GM21528 (cell line): ENCODE measurements at regions not wholly inside any gene's neighbourhood (a gene's known extent, or its start where the extent isn't known, plus 50 kb on each side); places are given as distances from the start of the nearest gene placed in this dataset.

Source experiments
- ATAC-seq: cut with Tn5 transposase; IDR thresholded peaks from one replicate; pipeline ENCODE4 v1.9.1; 2021; ENCODE audit warnings: mild to moderate bottlenecking, moderate library complexity; ENCODE audit not compliant: unreplicated experiment, low FRiP score

GRCh38 chr3:147575391-147575790, 166.2 kb downstream of the ZIC1 start:
- no peak for ATAC-seq

- ATAC-seq: no peak
These were observed 173.5 kb downstream of the ZIC1 start for GRCh38 chr3:147582642-147583041.

- ATAC-seq: no peak
These were observed 179.9 kb downstream of the ZIC1 start for GRCh38 chr3:147589016-147589415.

GRCh38 chr3:147604136-147604535, 195.0 kb downstream of the ZIC1 start:
- no peak for ATAC-seq

GRCh38 chr3:147613725-147614124, 204.6 kb downstream of the ZIC1 start:
- no peak for ATAC-seq

- no peak for ATAC-seq
These were observed 205.0 kb downstream of the ZIC1 start for GRCh38 chr3:147614210-147614609.

GRCh38 chr3:147615035-147615434, 205.9 kb downstream of the ZIC1 start:
- ATAC-seq: no peak

- ATAC-seq: no peak
These were observed 207.9 kb downstream of the ZIC1 start for GRCh38 chr3:147616998-147617619.

- ATAC-seq: no peak
These were observed 209.5 kb downstream of the ZIC1 start for GRCh38 chr3:147618691-147619090.

- no peak for ATAC-seq
These were observed 210.9 kb downstream of the ZIC1 start for GRCh38 chr3:147619921-147620560.

GRCh38 chr3:147620906-147621305, 211.7 kb downstream of the ZIC1 start:
- ATAC-seq: no peak

GRCh38 chr3:147630921-147631415, 221.8 kb downstream of the ZIC1 start:
- ATAC-seq: no peak

GRCh38 chr3:147640781-147641180, 231.6 kb downstream of the ZIC1 start:
- ATAC-seq: no peak

- no peak for ATAC-seq
These were observed 236.6 kb downstream of the ZIC1 start for GRCh38 chr3:147645761-147646160.

GRCh38 chr3:147649475-147649874, 240.3 kb downstream of the ZIC1 start:
- ATAC-seq: no peak

GRCh38 chr3:147651107-147651778, 242.1 kb downstream of the ZIC1 start:
- no peak for ATAC-seq

- no peak for ATAC-seq
These were observed 243.6 kb downstream of the ZIC1 start for GRCh38 chr3:147652651-147653366.

GRCh38 chr3:147653367-147653923, 244.3 kb downstream of the ZIC1 start:
- no peak for ATAC-seq

GRCh38 chr3:147654827-147655226, 245.7 kb downstream of the ZIC1 start:
- no peak for ATAC-seq

GRCh38 chr3:147655236-147655635, 246.1 kb downstream of the ZIC1 start:
- ATAC-seq: no peak

- no peak for ATAC-seq
These were observed 246.9 kb downstream of the ZIC1 start for GRCh38 chr3:147656023-147656422.
